PC-3 (cell line): ENCODE measurements at regions not wholly inside any gene's neighbourhood (a gene's known extent, or its start where the extent isn't known, plus 50 kb on each side); places are given as distances from the start of the nearest gene placed in this dataset.

Experiments used
- ATAC-seq: fragments of 200-7000 bp; cut with Tn5 transposase; 2 replicates; pipeline ENCODE4 v1.9.1; 2020; ENCODE audit warnings: mild to moderate bottlenecking, moderate library complexity
- BruUV-seq: library from RNA; stranded (reverse); fragments of 400-500 nt; replicated peaks from 2 replicates; lab custom pipeline; 2021; lab: Mats Ljungman, UMichigan
- CTCF ChIA-PET: fragments of 300-600 bp; sonication (Branson Sonifier 250); formaldehyde crosslinking; loops from one replicate; lab custom pipeline; 2022; ENCODE audit warnings: antibody characterized with exemption; lab: Charles Lee
- POLR2A ChIA-PET: fragments of 300-600 bp; sonication (Branson Sonifier 250); formaldehyde crosslinking; loops from one replicate; lab custom pipeline; 2022; ENCODE audit warnings: antibody characterized with exemption; ENCODE audit not compliant: unreplicated experiment; lab: Charles Lee
- DNase-seq: peaks from one replicate; pipeline ENCODE4 v3.0.0-alpha.2; 2015
- H2AFZ ChIP-seq: fragments of 300-600 bp; sonication (generic); 2 replicates; pipeline ENCODE4 v1.6.0; 2016; ENCODE audit warnings: antibody characterized with exemption, low read length
- H3F3A ChIP-seq: fragments of 300-600 bp; sonication (generic); one replicate; pipeline ENCODE4 v1.6.0; 2017; ENCODE audit warnings: antibody characterized with exemption, low read length, control low read depth, mild to moderate bottlenecking; ENCODE audit not compliant: unreplicated experiment
- H3K27ac ChIP-seq: fragments of 300-600 bp; sonication (generic); 2 replicates; pipeline ENCODE4 v1.5.1; 2016; ENCODE audit warnings: mild to moderate bottlenecking, low read length
- H3K27me3 ChIP-seq: fragments of 300-600 bp; sonication (generic); 2 replicates; pipeline ENCODE4 v1.6.1; 2016; ENCODE audit warnings: low read length, mixed read lengths
- H3K36me3 ChIP-seq: fragments of 300-600 bp; sonication (generic); 2 replicates; pipeline ENCODE4 v1.6.1; 2016; ENCODE audit warnings: low read depth, mixed run types, low read length, mixed read lengths
- H3K4me1 ChIP-seq: fragments of 300-600 bp; sonication (generic); 2 replicates; pipeline ENCODE4 v1.5.1; 2016; ENCODE audit warnings: low read length; ENCODE audit not compliant: insufficient read depth
- H3K4me2 ChIP-seq: fragments of 300-600 bp; sonication (generic); 2 replicates; pipeline ENCODE4 v1.6.0; 2016; ENCODE audit warnings: low read length
- H3K4me3 ChIP-seq: fragments of 300-600 bp; sonication (generic); 2 replicates; pipeline ENCODE4 v1.5.1; 2016; ENCODE audit warnings: mild to moderate bottlenecking, low read length, mixed read lengths
- H3K79me2 ChIP-seq: fragments of 300-600 bp; sonication (generic); 2 replicates; pipeline ENCODE4 v1.6.1; 2017; ENCODE audit warnings: low read length, mixed read lengths
- H3K9ac ChIP-seq: fragments of 300-600 bp; sonication (generic); 2 replicates; pipeline ENCODE4 v1.6.0; 2016; ENCODE audit warnings: mild to moderate bottlenecking, low read length
- H3K9me2 ChIP-seq: fragments of 300-600 bp; sonication (generic); replicated peaks from 2 replicates; pipeline ENCODE4 v1.6.1; 2016; ENCODE audit warnings: mixed run types, low read length, mixed read lengths
- H3K9me3 ChIP-seq: fragments of 300-600 bp; sonication (generic); 2 replicates; pipeline ENCODE4 v1.6.1; 2016; ENCODE audit warnings: low read length, mixed read lengths
- H4K20me1 ChIP-seq: fragments of 300-600 bp; sonication (generic); 2 replicates; pipeline ENCODE4 v1.6.1; 2016; ENCODE audit warnings: low read length, mixed read lengths
- EZH2 ChIP-seq: fragments of 300-600 bp; sonication (generic); IDR thresholded peaks from one replicate; pipeline ENCODE4 v1.6.1; 2017; ENCODE audit warnings: antibody characterized with exemption, mild to moderate bottlenecking, low read length; ENCODE audit not compliant: unreplicated experiment
- EZH2phosphoT487 ChIP-seq: fragments of 300-600 bp; sonication (generic); IDR thresholded peaks from 2 replicates; pipeline ENCODE4 v1.6.1; 2018; ENCODE audit warnings: mild to moderate bottlenecking, antibody characterized with exemption, low read length, borderline replicate concordance
- intact Hi-C: fragments of 100-400 bp; cut with micrococcal nuclease; formaldehyde crosslinking; loops from 2 replicates; pipeline ENCODE4 v1.9.0; 2023
- TF ChIP-seq, protein P1 (sequence below): fragments of 300-600 bp; sonication (generic); conservative IDR thresholded peaks from 2 replicates; pipeline ENCODE4 v1.5.1; 2017; ENCODE audit warnings: antibody characterized with exemption, low read depth, mild to moderate bottlenecking, low read length

DNA sequence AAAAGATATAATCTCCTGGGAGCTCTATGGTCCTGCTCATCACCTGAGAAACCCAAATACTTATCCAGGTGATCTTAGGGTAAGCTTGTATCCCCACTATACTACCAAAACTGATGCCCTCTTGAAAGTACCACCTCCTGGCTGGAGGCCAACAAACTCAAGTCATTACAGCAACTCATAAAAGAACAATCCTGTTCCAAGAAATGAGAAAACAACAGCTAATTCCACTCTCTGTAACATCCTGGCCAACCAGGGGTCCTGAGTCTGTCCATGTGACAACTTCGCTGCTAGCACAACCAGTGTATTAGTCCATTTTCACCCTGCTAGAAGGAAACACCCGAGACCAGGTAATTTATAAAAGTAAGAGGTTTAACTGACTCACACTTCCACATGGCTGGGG, 190.0 kb upstream of the BMP4 start:
- Histone ChIP-seq H3K27me3 (no peaks in the 10 kb centered on the region), H3K27ac (no peak overlapping the region), H3K9me3 (peaks cover 9% of the 10 kb centered on the region), H4K20me1 (no peaks in the 10 kb centered on the region), H3K9ac (no peak overlapping the region), H2AFZ (no peak overlapping the region), H3K79me2 (no peaks in the 10 kb centered on the region), H3K9me2 (no peaks in the 10 kb centered on the region), H3K4me2 (no peak overlapping the region), H3K4me3 (no peak overlapping the region), H3K36me3 (no peaks in the 10 kb centered on the region), H3F3A (no peaks in the 10 kb centered on the region), H3K4me1 (peaks cover 8% of the 10 kb centered on the region; the same call in 1 of the 2 replicates)
- TF ChIP-seq EZH2phosphoT487, result no peak
- TF ChIP-seq, protein P1, sequence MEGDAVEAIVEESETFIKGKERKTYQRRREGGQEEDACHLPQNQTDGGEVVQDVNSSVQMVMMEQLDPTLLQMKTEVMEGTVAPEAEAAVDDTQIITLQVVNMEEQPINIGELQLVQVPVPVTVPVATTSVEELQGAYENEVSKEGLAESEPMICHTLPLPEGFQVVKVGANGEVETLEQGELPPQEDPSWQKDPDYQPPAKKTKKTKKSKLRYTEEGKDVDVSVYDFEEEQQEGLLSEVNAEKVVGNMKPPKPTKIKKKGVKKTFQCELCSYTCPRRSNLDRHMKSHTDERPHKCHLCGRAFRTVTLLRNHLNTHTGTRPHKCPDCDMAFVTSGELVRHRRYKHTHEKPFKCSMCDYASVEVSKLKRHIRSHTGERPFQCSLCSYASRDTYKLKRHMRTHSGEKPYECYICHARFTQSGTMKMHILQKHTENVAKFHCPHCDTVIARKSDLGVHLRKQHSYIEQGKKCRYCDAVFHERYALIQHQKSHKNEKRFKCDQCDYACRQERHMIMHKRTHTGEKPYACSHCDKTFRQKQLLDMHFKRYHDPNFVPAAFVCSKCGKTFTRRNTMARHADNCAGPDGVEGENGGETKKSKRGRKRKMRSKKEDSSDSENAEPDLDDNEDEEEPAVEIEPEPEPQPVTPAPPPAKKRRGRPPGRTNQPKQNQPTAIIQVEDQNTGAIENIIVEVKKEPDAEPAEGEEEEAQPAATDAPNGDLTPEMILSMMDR, result no peak
- no peak for TF ChIP-seq EZH2
- intact Hi-C loops, result no loop called here
- CTCF ChIA-PET, result no interaction called here
- no peak for DNase-seq
- POLR2A ChIA-PET, result no interaction called here
- no TSS peak for BruUV-seq
- no peak for ATAC-seq

DNA sequence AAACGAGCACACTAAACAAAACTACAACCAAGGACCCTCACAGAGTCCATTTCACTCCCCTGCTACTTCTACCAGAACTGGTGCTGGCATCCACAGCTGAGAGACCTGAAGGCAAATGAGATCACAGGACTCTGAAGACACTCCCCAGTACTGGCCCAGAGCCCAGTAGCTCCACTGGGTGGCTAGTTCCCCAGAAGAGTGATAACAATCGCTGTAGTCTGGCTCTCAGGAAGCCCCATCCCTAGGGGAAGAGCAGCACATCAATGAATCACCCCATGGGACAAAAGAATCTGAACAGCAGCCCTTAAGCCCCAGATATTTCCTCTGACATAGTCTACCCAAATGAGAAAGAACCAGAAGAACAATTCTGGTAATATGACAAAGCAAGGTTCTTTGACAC, 190.7 kb upstream of the BMP4 start:
- ChIA-PET CTCF (no interaction called here), POLR2A (interaction anchor here (0.7 kb wide), 1 partner anchor 169 kb away, joined by 4 read pairs; no protein-coding TSS in a partner anchor)
- Histone ChIP-seq H3K9me2 (no peaks in the 10 kb centered on the region), H4K20me1 (no peaks in the 10 kb centered on the region), H3K4me1 (peaks cover 8% of the 10 kb centered on the region; the same call in 1 of the 2 replicates), H3K27me3 (no peaks in the 10 kb centered on the region), H3K27ac (no peak overlapping the region), H2AFZ (no peak overlapping the region), H3K9ac (no peak overlapping the region), H3K36me3 (no peaks in the 10 kb centered on the region), H3K4me2 (no peak overlapping the region), H3K79me2 (no peaks in the 10 kb centered on the region), H3K9me3 (peaks cover 9% of the 10 kb centered on the region), H3F3A (no peaks in the 10 kb centered on the region), H3K4me3 (no peak overlapping the region)
- BruUV-seq, result no TSS peak
- TF ChIP-seq, protein P1, result no peak
- no peak for TF ChIP-seq EZH2phosphoT487
- TF ChIP-seq EZH2, result no peak
- peak; percentile 94 for DNase-seq
- intact Hi-C loops, result no loop called here
- ATAC-seq, result peak; percentile 81

DNA sequence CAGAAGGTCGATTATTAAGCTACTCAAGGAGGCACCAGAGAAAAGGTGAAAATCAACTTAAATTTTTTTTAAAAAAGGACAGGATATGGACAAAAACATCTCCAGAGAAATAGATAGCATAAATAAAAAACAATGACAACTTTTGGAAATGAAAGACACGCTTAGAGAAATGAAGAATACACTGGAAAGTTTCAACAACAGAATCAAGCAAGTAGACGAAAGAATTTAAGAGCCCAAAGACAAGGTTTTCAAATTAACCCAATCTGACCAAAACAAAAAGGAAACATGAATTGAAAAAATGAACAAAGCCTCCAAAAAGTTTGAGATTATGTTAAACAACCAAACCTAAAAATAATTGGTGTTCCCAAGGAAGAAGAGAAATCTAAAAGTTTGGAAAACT, 191.1 kb upstream of the BMP4 start:
- H3K4me3 ChIP-seq, result no peak overlapping the region
- H3K79me2 ChIP-seq, result no peaks in the 10 kb centered on the region
- no peak overlapping the region for H2AFZ ChIP-seq
- peaks cover 9% of the 10 kb centered on the region for H3K9me3 ChIP-seq
- ChIA-PET CTCF (no interaction called here), POLR2A (interaction anchor here (0.7 kb wide), 1 partner anchor 170 kb away, joined by 4 read pairs; no protein-coding TSS in a partner anchor)
- H3K4me1 ChIP-seq, result peaks cover 8% of the 10 kb centered on the region; the same call in 1 of the 2 replicates
- TF ChIP-seq EZH2phosphoT487 (no peak), EZH2 (no peak)
- TF ChIP-seq, protein P1, result no peak
- intact Hi-C loops, result no loop called here
- no peak overlapping the region for H3K4me2 ChIP-seq
- no peaks in the 10 kb centered on the region for H3K27me3 ChIP-seq
- H3F3A ChIP-seq, result no peaks in the 10 kb centered on the region
- H3K9ac ChIP-seq, result no peak overlapping the region
- no peak overlapping the region for H3K27ac ChIP-seq
- BruUV-seq, result no TSS peak
- no peaks in the 10 kb centered on the region for H3K9me2 ChIP-seq
- ATAC-seq (no peak), DNase-seq (no peak)
- H3K36me3 ChIP-seq, result no peaks in the 10 kb centered on the region
- H4K20me1 ChIP-seq, result no peaks in the 10 kb centered on the region
